ENCODE measurements at regions not wholly inside any gene's neighbourhood (a gene's known extent, or its start where the extent isn't known, plus 50 kb on each side); places are given as distances from the start of the nearest gene placed in this dataset.

DNA sequence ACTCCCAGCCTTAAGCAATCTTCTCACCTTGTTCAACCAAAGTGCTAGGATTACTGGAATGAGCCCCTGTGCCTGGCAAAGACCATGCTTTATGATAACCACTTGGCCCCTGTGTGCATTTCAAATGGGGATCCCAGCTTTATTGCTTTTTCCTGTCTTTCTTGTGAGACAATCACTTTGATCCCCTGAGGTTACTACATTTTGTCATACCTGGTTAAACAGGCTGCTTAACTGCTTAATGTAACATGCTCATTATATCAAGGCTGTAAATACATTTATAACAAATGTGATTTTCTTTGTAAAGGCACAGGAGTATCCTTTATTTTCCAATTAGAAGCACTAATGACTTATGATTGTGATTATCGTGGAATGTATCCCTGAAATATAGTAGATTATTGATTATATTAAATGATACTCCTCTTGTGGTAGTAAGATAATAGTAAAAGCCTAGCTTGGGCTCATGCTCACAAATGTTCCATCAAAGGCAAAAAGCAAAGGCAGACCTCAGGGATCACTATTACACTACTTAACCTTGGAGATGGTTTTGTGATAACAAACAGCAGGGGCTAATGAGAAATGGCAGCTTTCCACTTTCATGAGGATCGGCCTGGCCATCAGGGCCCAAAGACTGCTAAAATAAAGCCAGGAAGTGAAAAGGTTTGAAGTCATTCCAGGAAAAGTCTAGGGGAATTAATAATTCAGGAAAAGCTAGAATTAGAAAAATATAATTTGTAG, 290.8 kb upstream of the MDGA2 start:
- H4K8ac ChIP-seq (replicated peaks; ENCODE audit: insufficient read length, low read depth, low read length) = no peak overlapping the region
- H3K27ac Mint-ChIP-seq = no peak overlapping the region
- H4K5ac ChIP-seq (ENCODE audit: insufficient read length, low read depth, low read length) = no peak overlapping the region
- H4K91ac ChIP-seq (ENCODE audit: insufficient read length, low read depth, low read length) = no peak overlapping the region
- no peak overlapping the region for H2BK15ac ChIP-seq (ENCODE audit: low read depth, low read length)
- no peaks in the 10 kb centered on the region; the same call in 1 of the 2 replicates for H3K4me1 ChIP-seq (ENCODE audit: insufficient read depth, low read length)
- TF ChIP-seq, protein P1, sequence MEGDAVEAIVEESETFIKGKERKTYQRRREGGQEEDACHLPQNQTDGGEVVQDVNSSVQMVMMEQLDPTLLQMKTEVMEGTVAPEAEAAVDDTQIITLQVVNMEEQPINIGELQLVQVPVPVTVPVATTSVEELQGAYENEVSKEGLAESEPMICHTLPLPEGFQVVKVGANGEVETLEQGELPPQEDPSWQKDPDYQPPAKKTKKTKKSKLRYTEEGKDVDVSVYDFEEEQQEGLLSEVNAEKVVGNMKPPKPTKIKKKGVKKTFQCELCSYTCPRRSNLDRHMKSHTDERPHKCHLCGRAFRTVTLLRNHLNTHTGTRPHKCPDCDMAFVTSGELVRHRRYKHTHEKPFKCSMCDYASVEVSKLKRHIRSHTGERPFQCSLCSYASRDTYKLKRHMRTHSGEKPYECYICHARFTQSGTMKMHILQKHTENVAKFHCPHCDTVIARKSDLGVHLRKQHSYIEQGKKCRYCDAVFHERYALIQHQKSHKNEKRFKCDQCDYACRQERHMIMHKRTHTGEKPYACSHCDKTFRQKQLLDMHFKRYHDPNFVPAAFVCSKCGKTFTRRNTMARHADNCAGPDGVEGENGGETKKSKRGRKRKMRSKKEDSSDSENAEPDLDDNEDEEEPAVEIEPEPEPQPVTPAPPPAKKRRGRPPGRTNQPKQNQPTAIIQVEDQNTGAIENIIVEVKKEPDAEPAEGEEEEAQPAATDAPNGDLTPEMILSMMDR (conservative IDR thresholded peaks at IDR 0.05) = no peak
- no peak overlapping the region for H3K23ac ChIP-seq (ENCODE audit: insufficient read length, low read depth, low read length)
- no peak overlapping the region for H3K56ac ChIP-seq (ENCODE audit: insufficient read length, low read depth, low read length)
- H3T11ph ChIP-seq (ENCODE audit: low read length) = no peak overlapping the region
- H3K79me1 ChIP-seq (ENCODE audit: insufficient read depth, low read depth, low read length, poor library complexity, severe bottlenecking) = no peaks in the 10 kb centered on the region
- H3K36me3 Mint-ChIP-seq (ENCODE audit: insufficient read depth in 1 of 3, low read depth in 3 of 3) = no peaks in the 10 kb centered on the region
- H2BK5ac ChIP-seq (ENCODE audit: insufficient read length, low read length) = no peak overlapping the region
- H3K9me3 Mint-ChIP-seq = no peaks in the 10 kb centered on the region; a peak in 1 of 5 replicates
- no CpG with 5 or more reads among the region's 2 CpGs for WGBS (ENCODE audit: extremely low coverage, insufficient read length, low lambda C conversion rate)
- no peak overlapping the region for H2AK5ac ChIP-seq (ENCODE audit: insufficient read length, low read length)
- H3K9ac ChIP-seq (ENCODE audit: extremely low read depth, insufficient read length, low read length) = no peak overlapping the region
- no peaks in the 10 kb centered on the region for H4K20me1 ChIP-seq (ENCODE audit: control insufficient read depth, insufficient read depth, insufficient read length)
- H3K27me3 Mint-ChIP-seq (ENCODE audit: low read depth) = no peaks in the 10 kb centered on the region
- no peak overlapping the region for H2BK12ac ChIP-seq (ENCODE audit: insufficient read length, low read depth, low read length)
- no peak overlapping the region for H3K4me2 ChIP-seq (ENCODE audit: insufficient read depth, insufficient read length, low read length)
- H3K79me2 ChIP-seq (ENCODE audit: insufficient read depth, low read length) = no peaks in the 10 kb centered on the region
- H3K4me1 Mint-ChIP-seq = peaks cover 10 to 14% of the 10 kb centered on the region in 2 experiments
- no peak overlapping the region for H3K18ac ChIP-seq (ENCODE audit: insufficient read length, low read depth, low read length)
- H3K4me3 Mint-ChIP-seq = no peak overlapping the region; a peak in 1 of 5 replicates
- H2AFZ ChIP-seq (ENCODE audit: low read length) = no peak overlapping the region
- no peak overlapping the region for H3K4ac ChIP-seq (ENCODE audit: low read depth, low read length)
- H3K14ac ChIP-seq (ENCODE audit: insufficient read depth, low read length) = no peak overlapping the region
- H3K27me3 ChIP-seq (ENCODE audit: insufficient read depth, low read length) = no peaks in the 10 kb centered on the region
- H3K9me3 ChIP-seq (ENCODE audit: control insufficient read depth, low read depth, low read length) = no peaks in the 10 kb centered on the region
- no peak for DNase-seq
- no peak overlapping the region for H2BK20ac ChIP-seq (ENCODE audit: low read depth, low read length, poor library complexity, severe bottlenecking)
- H3K27ac ChIP-seq (ENCODE audit: insufficient read length, low read depth, low read length) = no peak overlapping the region
- no peaks in the 10 kb centered on the region for H3K23me2 ChIP-seq (ENCODE audit: insufficient read length, low read depth, low read length, poor library complexity, severe bottlenecking)
- no peak overlapping the region for H2BK120ac ChIP-seq (ENCODE audit: low read depth, low read length, poor library complexity, severe bottlenecking)

Data from H9 (cell line).